Activated CD4-positive, alpha-beta T cell treated with anti-CD3 and anti-CD28 coated beads, Interleukin-2, Interleukin-6, amounts not matched to agents 100 ng/mL and 50 ng/mL, durations not matched to agents 16 hours and 8 hours (primary cell): ENCODE measurements at regions not wholly inside any gene's neighbourhood (a gene's known extent, or its start where the extent isn't known, plus 50 kb on each side); places are given as distances from the start of the nearest gene placed in this dataset.

Experiments used
- DNase-seq: peaks from one replicate; pipeline ENCODE4 v3.0.0-alpha.2; 2020

DNA sequence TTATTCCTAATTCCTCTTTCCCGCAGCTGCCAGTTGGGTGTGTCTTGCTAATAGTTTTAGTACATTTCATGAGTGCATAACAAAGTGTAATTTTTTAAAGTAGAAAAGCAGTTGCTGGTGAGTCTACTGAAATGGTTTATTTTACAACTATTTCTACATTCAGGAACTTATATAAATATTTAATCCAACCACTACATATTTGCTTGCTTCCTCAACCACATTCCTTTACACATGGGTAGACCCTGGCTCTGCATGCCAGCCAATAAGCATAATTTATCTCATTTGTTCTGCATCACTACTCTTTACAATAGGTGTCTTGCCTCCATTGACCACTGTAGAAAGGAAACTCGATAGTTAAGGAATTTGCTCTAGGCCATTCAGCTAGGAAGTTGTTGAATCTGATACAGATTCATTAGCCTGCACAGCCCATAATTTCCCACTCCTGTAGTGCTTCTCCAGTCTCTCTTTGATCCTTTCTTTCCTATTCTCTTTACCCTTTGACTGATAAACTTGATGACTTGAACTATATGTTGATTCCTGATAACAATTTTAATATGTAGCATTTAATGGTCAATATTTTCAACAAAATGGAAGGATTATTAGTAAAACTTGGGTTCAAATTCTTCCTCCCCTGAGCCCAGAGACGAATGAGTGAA, 342.5 kb upstream of the ACTBL2 start:
- no peak for DNase-seq

DNA sequence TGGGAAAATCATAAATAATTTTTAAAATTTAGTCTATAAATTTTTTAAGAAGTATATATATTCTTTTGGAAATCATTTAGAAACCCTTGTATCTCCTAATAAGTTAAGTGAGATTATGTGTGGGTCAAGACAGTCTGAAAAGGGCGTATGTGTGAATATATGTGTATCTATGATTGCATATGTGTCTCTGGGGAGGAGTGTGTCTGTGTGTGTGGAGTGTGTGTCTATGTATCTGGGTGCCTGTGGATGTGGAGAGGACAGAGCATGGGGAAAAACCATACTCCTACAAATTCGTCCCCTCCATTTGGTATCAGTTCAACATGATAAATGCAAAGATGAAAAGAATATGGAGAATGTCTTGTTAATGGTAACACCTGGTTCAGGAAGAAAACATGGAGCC, 342.0 kb upstream of the ACTBL2 start:
- DNase-seq, result no peak

DNA sequence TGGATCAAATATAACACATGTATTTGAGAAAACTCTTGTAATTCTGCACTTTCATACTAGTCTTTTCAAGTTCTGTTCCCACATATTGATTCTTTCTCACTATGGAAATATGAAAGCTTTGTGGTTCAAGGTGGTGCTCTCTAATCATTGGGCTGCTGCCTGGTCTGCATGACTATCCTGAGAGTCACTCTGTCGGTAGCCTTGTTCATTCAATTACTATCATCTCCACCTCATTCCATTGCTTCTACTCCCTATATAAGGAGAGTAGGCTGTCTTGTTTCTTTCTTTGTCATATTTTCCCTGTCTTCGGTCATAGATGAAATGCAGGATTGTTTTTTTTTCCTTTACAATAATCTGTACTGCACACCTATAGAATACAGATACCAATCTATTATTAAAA, 341.4 kb upstream of the ACTBL2 start:
- DNase-seq, result no peak

DNA sequence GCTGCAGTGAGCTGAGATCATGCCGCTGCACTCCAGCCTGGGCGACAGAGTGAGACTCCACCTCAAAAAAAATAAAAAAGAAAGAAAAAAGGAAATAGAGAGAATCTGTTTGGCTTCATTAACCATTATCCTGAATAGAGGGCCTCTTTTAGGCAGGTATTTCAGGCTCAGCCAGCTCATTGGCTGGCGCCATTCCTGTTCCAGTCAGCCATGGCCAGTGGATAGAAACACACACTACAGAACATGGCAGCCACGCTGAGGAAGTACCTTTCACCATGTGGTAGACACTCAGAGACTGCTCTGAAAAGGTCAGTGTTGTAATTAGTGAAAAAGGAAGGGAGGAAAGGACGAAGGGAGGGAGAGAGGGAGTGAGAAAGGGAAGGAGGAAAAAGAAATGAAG, 340.0 kb upstream of the ACTBL2 start:
- DNase-seq, result no peak

DNA sequence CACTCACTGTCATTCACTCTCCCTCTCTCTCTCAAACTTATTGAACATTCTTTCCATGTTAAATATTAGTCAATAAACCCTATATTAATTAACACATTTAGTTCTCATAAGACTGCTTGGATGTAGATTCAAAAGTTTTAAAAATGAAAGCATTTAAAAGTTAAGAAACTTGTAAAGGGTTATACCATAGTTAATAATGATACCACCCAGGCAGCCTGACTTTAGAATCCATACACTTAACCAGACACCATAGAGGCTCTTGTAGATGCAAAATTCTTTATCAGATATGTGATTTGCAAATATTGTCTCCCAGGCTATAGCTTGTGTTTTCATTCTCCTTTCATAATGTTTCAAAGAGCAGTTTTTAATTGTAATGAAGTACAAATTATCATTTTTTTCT, 335.8 kb upstream of the ACTBL2 start:
- no peak for DNase-seq

DNA sequence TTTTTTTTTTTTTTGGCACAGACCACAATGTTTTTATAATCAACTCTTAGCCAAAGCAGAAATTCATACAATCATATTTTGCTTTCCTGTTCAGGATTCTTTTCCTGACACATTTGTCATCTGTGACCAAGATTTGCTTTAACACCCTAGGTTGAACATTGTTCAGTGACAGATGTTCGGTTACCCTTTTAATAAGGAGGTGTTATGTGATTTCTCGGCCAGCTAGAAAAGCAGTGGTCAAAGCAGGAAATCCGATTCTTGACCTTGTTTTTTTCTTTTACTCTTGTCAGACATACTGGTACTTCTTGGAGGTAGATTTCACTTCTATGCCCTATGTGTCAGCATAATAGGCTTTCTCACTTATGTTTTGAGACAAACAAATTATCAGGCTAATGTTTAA, 335.3 kb upstream of the ACTBL2 start:
- DNase-seq, result no peak

DNA sequence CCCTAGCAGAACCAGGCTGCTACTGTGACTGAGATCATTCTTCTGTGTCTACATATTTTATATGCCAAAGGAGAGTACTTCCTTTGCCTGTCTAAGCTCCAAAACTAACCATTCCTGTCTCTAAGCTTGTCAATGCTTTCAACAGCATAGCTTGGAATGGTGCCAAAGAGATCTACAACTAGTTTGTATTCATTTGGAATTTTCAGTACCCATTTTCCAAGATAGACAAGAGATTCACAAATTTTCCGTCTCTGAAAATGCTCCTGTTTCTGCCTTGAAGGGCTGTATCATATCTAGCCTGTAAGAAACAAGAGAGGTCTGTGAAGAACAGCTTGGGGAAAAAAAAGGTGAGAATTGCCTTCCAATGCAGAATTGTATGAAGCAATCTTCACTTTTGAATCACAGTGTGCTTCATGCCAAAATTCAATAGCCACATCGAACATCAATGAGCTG, 334.4 kb upstream of the ACTBL2 start:
- DNase-seq, result no peak

DNA sequence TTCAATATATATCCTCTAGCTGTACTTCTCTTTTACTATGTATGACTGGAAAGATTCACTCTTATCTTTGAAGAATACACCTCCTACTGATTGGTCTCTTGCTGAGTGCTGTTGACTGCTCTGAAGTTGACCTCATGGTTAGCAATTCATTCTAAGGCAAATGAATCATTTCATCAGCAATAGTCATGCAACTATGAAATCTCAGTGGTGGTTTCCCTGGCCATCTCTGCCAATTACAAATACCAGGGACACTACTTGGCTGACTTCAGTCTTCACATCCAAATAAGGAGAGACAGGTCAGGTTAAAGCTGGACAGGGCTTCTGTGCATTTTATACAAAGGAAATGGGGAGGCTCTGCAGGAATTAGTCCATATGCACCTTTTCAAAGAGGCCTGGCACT, 333.5 kb upstream of the ACTBL2 start:
- no peak for DNase-seq

DNA sequence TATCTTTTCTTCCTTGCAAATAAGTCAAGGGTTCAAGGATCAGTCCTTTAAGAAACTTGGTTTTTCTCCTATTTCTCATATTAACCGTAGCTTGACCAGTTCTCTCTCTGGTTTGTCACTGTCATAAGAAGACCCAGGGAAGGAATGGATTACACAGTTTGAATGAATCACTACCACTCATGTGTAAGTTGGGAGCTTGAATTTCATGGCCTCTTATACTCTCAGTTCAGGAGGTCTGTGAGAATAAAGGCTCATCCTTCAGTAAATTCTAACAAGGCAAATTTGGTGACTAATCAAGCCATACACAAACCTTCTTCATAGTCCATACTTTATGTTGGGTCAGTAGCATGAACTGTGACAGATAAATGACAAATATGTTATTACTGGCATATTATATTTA, 323.1 kb upstream of the ACTBL2 start:
- no peak for DNase-seq

DNA sequence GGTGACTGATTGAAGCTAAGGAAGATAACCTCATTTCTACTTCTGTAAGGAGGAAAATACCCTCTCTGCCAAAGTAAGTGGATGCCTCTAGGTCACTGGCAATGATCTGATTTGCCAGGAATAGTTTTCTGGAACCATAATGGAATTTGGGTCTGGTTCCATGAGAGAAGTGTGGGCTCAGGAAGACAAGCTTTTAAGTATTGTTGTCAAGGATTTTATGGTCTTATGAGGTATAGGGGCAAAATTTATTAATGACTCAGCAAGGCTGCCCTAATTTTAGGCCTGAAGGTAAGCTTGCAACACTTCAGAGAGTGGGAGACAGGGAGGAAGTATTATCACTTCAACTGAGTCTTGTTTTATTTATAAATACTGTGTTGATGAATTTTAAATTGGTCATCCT, 322.6 kb upstream of the ACTBL2 start:
- no peak for DNase-seq

DNA sequence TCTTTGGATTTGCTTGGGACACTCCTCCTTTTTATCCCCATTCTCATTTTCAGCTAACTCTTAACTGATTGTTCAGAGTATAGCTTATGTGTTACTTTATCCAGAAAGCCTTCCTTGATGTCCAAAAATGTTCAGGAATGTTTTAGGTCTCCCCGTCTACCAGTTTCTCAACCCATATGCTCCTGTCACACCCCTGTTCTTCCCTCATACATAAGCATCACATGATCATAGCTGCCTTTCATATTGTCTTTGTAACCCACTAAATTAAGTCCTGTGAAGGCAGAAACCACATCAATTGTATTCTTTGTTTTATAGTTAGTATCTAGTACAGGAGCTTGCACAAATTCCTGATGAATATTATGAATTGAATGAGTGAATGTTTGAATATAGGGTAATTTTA, 321.9 kb upstream of the ACTBL2 start:
- no peak for DNase-seq

DNA sequence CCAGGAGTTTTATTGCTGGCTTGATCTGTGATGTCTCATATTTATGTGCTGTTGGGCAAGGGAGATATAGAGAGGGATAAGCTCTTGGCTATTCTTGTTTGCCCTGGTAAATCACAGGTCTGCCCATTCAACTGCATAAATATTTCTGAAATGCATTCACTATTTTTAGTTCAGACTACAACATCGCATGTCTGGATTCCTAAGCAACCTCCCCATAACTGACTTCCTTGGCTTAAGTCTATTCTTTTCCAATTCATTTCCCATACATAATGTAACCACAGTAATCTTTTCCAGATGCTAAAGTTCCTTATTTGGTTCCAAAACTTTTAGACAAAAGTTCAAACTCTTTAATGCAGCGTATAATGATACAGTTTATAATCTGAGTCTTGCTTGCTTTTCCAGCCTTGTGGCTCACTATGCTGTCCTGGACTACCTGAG, 321.4 kb upstream of the ACTBL2 start:
- no peak for DNase-seq

DNA sequence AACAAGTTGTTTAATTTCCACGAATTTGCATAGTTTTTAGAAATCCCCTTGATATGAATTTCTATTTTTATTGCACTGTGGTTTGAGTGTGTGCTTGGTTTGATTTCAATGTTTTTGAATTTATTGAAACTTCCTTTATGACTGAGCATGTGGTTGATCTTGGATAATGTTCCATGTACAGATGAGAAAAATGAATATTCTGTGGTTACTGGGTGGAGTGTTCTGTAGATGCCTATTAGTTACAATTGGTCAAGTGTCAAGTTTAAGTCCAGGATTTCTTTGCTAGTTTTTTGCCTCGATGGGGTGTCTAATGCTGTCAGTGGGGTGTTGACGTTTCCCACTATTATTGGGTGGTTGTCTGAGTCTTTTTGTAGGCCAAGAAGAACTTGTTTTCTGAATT, 319.5 kb upstream of the ACTBL2 start:
- DNase-seq, result no peak

DNA sequence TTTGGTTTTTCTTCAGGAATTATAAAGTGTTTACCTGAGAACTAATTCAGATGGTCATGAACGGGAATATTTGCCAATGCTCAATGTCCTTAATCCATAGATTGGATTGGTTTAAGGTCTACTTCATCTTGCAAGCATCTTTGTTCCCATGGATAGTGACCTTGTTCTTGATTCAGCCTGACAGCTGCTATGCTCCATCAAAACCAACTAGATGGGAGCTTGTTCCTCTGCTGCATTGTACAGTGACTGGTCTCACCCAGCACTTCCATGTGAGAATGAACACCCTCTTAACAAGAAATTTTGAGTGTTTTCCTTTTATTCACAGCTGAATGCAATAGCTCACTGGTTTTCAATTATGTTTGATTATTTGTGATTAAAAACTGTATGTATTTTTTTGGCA, 312.6 kb upstream of the ACTBL2 start:
- DNase-seq, result no peak

DNA sequence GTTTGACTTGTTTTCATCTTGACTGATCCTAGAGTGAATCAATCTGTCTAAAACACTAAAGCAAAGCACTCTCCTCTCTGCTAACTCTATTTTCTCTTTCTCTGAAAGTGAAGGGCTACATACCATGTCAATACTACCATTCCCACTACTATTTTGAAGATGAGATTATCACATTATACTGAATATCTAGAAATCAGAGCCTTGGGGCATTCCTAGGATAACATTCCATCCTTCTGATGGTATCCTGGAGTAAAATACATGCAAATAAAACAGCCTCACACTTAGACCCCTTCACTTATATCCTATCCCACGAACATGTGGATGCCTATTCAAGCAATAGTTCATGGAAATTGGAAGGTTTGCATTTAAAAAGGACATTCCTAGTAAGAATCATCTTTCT, 309.3 kb upstream of the ACTBL2 start:
- no peak for DNase-seq

DNA sequence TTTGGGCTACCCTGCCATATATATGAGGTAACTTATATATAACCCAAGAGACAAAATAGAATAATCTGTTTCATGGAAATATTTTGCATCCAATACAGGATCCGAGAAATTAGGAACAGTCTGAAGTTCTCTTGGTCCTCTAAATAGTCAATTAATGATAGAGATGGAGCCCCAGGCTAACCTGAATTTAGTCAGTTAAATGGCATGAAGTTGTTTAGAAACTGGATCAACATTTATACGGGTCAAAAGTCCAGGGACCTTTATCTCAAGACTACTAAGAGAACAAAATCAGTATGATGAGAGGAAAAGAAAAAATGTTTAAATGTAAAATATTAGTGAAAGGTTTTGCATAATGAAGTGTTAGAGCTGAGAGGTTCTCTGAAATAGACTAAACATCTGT, 303.3 kb upstream of the ACTBL2 start:
- DNase-seq, result no peak

DNA sequence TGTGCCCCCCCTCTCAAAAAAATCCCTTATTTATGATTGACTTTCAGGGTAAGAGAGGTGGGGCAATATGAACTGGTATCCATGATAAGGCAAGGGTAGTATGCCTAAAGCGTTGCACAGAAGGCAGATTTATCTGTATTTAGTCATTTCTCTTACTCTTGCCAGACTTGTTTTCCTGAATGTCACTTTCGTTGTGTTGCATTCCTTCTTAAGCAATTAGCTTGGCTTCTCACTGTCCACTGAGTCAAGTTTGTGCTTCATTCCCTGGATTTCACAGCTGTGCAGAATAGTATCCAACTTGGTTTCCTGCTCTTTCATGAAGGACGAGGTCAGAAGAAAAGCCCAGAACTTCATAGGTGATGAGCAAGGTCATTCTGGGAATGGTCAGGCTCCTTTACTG, 301.5 kb upstream of the ACTBL2 start:
- DNase-seq, result no peak

DNA sequence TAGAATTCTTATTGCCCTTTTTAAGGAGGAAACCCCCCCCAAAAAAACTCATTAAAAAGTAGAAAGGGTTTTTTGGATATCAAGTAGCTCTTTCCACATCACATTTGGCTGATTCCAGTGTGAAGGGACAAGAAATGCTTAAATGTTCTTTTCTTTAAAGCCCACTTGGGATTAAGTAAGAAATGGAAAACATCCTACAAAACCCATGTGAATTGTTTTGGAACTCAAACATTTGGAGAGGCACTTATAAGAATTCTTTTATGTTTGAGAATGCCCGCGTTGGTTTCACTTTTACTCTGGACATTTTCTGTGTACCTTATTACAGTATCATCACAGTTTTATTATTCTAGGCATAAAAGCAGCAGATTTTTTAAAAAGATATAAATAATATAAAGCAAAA, 301.1 kb upstream of the ACTBL2 start:
- DNase-seq, result no peak

DNA sequence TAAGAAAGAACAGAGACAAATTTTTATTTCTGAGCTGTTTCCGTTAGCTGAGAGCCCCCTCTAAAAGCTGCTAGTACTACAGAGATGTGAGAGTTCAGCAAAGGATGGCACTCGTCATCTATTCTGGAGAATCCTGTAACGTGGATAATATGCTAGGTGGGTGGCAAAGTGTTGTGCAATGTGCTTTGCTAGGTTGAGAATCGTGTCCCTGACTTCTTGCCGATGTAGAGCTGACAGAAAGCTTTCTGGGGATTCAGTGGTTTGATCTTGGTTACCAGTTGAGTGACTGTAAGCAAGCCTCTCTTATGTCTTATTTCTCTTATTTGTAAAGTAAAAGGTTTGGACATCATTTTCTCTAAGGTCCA, 298.3 kb upstream of the ACTBL2 start:
- DNase-seq, result no peak

DNA sequence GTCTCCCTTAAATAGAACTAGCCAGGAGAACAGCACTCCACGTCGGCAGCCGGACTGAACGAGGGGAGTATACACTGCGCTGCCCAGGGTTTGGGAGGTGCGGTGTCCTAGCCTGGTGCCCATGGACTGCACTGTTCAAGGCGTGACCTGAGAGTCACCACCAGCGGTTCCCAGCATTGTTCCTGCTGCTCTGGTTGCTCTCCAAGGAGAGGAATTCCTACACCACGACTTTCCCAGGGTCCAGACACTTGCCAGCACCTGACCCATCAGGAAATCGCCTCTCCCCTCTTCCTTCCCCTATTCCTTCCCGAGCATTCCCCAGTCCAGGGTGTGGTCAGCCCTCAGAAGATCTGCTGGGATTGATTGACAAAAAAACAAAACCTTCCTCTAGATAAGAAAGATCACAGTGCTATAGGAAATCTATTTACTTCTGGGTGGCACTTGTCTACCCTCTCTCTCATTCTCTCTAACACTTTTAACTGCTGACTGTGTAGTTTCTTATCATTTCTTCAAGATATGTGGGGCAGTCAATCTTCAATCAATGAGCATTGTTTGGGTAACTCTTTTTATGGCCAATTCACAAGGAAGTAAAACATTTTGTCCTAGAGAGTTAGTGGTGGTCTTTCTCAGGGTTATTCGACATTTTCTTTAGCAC, 297.8 kb upstream of the ACTBL2 start:
- no peak for DNase-seq

DNA sequence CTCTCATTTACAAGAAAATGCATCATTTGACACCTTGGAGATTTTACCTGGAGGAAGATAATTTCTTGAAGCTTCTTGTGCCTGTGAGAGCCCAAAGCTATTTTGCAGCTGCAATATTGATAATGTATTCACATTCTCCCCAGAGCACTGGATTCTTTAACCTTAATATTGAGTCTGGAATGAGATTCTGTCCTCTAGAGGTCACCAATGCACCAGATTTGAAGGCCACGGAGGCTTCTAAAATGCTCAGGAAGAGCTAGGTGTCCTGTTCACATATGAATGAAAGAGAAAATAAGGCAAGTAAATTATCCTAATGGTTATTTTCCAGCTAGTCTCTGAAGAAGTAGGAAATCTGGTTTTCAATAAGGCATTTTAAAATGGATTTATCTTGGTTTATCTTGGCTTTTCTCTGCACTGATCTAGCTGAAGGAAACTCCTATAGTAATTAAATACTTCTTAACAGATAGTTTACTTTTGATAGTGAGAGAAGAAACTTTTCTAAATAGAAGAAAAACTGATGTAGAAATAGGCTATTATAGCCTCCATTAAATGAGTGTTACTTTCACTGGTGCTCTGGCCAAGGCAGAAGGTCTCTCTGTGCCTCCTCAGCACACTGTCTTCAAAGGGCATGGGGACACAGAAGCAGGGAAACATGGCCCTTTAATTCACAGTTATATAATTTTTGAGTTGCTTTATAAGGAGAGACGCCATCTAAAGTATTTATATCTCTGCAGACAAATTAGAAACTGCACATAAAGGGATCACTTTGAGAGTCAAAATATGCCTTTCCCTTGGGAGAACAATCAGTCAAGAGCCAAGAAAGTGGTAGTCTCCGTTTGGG, 297.0 kb upstream of the ACTBL2 start:
- DNase-seq, result peak; percentile 44

DNA sequence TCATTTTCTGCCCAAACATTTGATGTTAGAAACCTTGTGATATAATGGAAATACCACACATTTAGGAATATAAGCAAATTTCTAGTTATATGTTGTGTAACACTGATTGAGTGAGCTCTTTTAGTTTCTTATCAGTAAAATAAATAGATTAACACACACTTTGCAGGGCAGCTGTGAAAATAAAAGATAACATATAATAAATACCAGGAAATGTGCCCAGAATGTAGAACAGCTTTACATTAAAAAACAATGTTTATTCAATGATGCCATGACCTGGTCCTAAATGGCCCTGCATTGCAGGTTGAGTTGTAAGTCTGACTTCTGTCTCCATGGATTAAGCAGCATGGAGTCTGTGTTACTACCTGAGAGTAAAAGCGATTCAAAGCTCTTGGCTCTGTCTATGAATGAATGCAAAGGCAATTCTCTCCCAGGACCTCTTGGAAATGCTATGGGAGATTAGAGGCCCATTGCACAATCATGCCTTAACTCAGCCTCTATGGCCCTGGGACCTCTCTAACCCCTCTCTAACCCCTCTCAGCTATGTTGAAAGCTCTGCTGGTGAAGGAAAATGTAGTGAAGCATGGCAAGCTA, 296.0 kb upstream of the ACTBL2 start:
- no peak for DNase-seq

DNA sequence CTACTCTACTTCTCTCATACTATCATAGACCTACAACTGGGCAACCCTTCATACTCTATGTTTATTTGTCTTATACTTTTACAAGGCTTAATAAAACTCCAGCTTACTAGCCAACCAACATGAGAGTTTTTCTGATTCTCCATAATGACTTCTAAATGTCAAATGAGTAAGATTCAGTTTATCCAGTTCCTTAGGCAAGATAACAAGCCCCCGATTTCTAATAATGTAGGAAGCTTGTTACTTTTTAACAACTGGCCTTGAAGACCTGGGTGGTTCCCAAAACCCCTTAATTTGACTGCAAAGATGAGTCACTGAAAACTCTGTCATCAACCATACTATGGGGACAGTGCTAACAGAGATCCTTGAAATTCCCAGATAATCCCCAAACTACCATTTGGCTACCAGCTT, 294.6 kb upstream of the ACTBL2 start:
- DNase-seq, result no peak

DNA sequence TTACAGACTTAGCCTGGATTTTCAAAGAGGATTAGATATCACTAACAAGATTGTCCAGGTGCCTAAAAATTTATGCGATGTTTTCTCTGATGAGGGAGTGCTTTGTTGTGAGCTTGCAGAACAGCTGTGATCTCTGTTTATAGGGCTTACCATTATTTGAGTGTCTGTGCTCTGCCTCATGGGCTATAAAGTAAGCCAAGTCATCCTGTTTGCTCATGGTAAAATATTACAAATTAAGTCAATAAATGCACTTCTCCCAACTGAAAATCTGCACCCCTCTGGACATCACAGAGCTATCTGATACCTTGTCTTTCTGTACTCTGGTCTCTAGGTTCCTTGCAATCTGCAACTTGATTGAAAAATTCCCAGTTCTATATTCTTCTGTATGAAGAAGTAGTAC, 293.4 kb upstream of the ACTBL2 start:
- no peak for DNase-seq
